GM12873 (cell line): ENCODE measurements at regions not wholly inside any gene's neighbourhood (a gene's known extent, or its start where the extent isn't known, plus 50 kb on each side); places are given as distances from the start of the nearest gene placed in this dataset.

Experiments
- TF ChIP-seq, protein P1 (sequence below): IDR thresholded peaks from 2 replicates; pipeline ENCODE4 v1.5.1; 2012; ENCODE audit warnings: low read depth, mild to moderate bottlenecking, moderate library complexity, low read length, control low read depth; ENCODE audit not compliant: insufficient read depth; ENCODE audit errors: missing control alignments

DNA sequence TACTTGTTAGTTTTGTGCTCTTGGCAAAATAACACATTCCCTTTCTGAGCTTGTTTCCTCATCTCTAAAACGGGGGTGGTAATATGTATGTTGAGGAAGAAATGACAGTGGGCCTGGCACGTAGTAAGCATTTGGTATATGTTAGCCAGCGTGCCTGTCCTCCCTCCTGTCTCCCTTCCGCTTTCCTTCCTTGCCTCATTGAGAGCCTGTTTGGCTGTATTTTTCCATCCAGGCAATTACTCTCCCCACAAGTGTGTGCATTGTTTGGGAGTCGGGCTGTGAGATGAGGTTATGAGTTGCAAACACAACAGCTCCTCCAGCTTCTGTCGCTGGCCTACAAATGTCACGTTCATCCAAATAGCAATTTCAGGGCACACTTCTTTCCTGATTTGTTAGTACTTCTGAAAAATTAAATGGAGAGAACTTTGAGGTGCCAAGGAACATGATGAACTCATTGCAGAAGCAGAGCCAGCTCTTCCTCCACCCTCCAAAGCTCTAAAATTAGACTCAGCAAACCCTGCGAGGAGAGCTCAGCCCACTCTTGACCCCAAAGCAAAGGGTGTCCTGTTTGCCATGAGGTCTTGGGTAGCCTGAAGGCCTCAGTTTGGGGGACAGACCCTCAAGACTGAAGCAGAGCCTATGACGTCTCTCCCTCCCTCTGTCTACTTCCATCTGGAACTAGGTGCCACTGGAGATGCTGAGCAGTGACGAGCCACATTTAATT is 50.7 kb upstream of the TOX2 start:
- TF ChIP-seq, protein P1, sequence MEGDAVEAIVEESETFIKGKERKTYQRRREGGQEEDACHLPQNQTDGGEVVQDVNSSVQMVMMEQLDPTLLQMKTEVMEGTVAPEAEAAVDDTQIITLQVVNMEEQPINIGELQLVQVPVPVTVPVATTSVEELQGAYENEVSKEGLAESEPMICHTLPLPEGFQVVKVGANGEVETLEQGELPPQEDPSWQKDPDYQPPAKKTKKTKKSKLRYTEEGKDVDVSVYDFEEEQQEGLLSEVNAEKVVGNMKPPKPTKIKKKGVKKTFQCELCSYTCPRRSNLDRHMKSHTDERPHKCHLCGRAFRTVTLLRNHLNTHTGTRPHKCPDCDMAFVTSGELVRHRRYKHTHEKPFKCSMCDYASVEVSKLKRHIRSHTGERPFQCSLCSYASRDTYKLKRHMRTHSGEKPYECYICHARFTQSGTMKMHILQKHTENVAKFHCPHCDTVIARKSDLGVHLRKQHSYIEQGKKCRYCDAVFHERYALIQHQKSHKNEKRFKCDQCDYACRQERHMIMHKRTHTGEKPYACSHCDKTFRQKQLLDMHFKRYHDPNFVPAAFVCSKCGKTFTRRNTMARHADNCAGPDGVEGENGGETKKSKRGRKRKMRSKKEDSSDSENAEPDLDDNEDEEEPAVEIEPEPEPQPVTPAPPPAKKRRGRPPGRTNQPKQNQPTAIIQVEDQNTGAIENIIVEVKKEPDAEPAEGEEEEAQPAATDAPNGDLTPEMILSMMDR = no peak

DNA sequence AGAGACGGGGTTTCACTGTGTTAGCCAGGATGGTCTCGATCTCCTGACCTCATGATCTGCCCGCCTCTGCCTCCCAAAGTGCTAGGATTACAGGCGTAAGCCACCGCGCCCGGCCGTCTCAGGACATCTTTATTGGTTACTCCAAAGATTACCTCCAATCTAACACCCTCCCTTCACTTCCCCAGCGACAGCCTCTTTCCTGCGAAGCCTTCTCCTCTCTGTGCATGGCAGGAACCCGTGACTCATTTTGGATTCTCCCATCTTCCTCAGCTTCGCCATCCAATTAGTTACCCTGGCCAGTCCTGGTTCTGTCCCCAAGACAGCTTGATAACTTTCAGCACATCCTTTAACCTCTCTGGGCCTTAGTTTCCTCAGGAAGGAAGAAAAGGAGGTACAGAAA is 51.3 kb upstream of the TOX2 start:
- TF ChIP-seq, protein P1 = no peak

DNA sequence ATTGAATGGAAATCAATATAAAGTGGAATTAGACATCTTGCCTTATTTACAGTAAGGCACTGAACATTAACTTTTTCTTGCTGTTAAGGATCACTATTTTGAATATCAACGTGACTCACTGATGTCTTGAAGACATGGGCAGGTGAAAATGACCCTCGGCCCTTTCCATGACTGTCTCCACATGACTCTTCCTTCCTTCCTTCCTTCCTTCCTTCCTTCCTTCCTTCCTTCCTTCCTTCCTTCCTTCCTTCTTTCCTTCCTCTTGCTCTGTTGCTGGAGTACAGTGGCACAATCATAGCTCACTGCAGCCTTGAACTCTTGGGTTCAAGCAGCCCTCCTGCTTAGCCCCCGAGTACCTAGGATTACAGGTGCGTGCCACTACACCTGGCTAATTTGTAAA is 52.2 kb upstream of the TOX2 start:
- TF ChIP-seq, protein P1 = no peak

DNA sequence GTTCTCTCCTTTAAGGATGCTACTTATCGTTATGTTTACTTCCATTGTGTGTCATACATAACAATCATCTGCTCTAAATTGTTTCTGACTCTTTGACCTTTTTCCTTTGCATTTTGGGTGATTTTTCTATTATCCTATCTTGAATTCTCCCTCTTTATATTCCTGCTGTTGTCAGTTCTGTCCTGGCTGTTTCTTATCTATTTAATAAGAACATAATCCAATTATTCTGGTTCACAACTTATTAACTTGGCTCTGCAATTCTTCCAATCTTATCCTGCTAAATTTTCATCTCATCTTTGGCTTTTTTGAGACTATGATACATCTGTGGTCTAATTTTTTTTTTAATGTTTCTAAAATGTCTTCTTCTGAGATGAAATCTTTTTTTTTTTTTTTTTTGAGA is 54.7 kb upstream of the TOX2 start:
- TF ChIP-seq, protein P1 = no peak

DNA sequence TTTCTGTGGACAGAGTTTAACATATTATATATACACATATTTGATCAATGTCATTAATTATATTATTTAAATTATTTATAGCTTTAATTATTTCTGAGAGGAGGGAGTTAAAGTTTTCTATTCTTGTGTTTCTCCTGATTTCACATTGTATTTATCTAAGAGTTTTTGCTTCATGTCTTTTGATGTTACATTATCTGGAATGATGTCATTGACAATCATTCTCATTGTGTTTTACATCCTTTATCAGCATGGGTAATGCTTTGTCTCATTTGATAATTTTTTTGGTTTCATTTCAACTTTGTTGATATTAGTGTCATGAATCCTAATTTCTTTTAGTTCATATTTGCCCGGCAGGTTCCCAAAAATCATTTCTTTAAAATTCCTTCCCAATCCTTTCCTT is 56.7 kb upstream of the TOX2 start:
- TF ChIP-seq, protein P1 = no peak

DNA sequence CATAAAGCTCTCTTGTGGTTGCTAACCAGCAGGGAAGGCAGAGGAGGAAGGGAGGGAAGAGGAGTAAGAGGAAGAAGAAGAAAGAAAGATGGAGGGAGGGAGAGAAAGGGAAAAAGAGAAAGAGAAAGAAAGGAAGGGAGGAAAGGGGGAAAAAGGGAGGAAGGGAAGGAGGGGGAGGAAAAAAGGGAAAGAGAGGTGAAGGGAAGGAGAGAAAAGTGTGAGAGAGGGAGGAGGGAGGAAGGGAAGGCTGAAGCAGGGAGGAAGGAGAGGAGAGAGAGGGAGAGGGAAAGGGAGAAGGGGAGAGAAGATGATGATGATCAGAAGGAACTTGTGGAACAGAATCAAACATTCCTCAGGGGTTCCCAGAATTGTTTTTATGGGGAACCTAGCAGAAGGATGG is 57.5 kb upstream of the TOX2 start:
- TF ChIP-seq, protein P1 = no peak

DNA sequence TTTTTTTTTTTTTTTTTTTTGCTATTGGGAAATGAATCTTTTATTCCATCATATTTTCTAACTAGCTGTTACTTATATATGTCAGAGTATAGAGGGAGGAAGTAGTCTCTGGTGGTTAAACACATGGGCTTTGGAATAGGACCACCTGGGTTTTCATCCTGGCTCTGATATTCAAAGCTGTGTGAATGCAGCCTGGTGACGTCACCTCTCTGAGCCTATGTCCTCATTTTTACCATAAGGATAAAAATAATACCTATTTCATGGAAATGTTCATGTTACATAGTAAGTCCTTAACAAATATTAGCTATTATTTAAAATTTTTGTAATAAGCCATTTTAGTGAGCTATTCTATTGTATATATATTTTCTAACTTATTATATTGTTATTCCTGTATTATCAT is 58.8 kb upstream of the TOX2 start:
- TF ChIP-seq, protein P1 = no peak

DNA sequence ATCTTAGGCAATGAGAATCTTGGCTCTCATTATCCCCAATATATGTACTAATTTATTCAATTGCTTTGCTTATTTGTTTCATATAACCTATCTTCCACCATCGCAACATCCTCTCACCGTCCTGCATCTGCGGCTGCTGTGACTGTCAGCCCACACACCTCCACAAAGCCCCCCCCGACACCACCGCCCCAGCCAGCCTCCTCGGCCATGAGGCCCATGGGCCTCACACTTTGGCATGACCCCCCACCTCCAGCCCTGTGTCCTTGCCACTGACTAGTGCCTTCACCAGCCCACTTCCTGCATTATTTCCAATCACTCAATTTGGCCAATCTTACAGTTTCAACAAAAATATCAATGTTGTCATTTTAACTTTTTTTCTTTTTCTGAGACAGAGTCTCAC is 60.7 kb upstream of the TOX2 start:
- TF ChIP-seq, protein P1 = no peak
